CD4-positive, alpha-beta T cell treated with Interleukin-2 at 100 ng/mL for 4 hours (primary cell): ENCODE measurements at regions not wholly inside any gene's neighbourhood (a gene's known extent, or its start where the extent isn't known, plus 50 kb on each side); places are given as distances from the start of the nearest gene placed in this dataset.
"Not testable (repeated sequence)": the region's sequence is repeated elsewhere in the genome, so short reads cannot be mapped to it uniquely, and the experiment has no call there.

Source experiments
- DNase-seq: peaks from one replicate; pipeline ENCODE4 v3.0.0-alpha.2; 2020; ENCODE audit warnings: low spot score

DNA sequence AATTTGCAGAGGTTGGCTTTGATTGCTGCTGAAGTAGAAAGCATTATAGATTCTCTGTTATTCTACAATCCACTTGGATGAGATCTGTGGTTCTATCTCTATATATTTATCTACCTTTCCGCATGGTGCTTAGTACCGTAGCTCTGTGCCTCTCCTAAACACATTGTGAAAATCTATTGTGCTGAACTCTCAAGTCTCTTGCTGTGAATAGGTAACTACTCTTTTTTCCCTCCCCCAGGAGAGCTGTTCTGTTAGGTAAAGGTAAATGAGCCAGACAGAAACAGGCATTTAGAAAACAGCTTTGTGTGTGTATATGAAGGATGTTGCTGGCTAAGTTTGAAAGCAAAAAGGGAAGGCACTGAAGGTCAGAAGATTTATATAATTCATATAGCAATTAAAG is 112.6 kb downstream of the BRMS1L start:
- DNase-seq: no peak

DNA sequence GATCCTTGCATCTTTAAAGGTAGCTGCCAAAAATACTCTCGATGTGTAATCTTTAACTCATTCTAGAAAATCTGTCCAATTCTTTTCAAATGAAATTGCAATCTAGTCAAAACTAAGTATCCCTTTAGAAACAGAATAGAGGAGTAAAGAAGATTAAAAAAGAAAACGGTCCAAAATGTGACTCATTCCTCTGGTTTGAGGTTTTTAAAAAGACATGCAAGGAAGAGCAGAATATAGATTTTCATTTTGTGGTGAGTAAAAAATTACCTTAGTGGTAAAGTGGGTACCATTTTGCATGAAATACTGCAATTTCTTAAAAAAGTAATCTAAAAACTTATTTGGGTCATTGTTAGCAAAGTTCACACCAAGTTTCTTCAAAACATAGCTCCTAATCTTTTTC is 108.4 kb downstream of the BRMS1L start:
- DNase-seq: no peak

DNA sequence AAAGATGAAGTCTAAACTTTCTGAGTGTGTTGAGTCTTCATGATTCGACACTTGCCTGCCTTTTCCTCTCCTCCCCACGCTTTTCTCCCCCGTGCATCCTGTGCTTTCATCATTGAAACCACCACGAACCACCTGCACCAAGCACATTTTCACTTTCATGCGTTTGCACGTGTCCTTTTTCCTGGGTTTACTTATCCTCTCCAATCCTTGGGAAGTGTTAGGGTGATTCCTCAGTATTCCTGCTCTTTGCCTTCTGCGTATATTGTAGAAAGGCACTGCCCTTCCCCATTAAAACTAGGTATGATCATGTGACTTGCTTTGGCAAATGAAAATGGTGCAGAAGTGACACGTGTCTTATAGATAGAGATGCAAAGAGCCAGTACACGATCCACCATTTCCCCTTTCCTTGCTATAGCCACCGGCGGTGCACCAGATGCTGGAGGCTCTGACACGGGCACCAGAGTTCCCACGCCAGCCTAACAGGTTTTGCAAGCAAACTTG is 106.6 kb downstream of the BRMS1L start:
- DNase-seq: peak; percentile 10

DNA sequence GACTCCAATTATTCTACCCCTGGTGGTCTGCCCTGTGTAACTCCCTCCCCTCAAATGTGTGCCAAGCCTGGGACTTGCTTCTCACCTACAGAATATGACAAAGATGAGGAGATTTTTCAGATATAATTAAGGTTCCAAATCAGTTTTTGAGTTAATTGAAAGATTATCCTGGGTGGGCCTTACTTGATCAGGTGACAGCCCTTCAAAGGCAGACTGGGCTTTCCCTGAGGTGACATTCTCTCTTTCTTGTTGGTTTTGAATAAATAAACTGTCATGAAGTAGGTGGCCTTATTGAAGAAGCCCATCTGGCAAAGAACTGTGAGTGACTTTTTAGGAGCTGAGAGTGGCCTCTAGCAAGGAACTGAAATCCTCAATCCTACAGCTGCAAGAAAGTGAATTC is 106.0 kb downstream of the BRMS1L start:
- no peak for DNase-seq

DNA sequence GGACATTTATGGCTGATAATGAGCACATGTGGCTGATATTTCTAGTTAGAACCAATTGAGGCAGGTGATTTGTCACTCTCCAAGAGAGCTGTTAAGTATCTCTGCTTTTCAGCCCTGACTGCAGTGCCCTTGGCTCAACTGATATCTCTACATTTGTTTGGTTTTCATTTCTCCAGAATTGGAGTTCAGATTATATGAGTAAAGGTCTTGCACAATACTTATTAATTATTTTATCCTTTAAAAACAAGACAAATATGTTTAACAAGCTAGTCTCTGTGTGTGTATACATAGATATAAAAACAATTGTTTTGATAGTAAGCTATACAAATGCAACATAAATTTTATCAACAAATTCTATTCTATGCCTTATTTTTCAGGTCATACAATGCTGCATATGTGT is 105.2 kb downstream of the BRMS1L start:
- no peak for DNase-seq

DNA sequence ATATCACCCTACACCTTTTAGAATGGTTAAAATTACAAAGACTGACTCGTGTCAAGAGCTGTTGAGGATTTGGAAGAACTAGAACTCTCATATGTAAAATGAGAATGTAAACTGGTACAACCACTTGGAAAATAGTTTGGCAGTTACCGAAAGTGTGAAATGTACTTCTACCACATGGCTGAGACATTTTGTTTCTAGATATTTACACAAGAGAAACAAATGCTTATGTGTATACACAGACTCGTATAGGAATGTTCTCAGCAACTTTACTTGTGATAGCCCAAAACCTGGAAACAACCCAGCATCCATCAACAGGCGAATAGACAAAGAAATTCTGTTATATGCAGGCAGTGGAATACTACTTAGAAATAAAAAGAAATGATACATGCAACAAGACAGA is 103.0 kb downstream of the BRMS1L start:
- no peak for DNase-seq

DNA sequence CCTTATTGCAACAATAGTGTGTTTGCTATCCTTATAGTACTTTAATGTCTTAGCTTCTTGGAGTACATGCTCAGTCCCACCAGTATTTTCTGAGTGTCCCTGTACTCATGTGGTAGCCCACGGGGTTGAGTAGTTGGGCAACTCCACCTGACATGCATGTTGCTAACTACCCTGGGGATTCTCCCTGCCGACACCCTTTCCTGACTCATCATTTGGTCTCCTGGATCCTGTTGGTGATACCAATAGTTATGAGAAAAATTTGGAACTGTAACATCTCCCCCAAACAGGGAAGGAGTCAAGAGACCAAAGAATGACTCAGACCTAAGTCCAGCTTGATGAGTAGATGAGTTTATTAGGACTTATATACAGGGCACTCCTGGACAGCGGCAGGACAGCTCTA is 101.6 kb downstream of the BRMS1L start:
- no peak for DNase-seq

DNA sequence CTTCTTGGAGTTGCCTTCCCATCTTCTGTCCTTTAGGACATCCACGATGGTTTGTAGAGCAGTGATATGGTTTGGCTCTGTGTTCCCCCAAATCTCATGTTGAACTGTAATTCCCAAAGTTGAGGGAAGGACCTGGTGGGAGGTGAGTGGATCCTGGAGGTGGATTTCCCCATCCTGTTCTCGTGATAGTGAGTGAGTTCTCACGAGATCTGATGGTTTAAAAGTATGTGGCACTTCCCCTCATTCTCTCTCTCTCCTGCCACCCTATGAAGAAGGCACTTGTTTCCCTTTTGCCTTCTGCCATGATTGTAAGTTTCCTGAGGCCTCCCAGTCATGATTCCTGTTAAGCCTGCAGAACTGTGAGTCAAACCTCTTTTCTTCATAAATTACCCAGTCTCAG is 99.2 kb downstream of the BRMS1L start:
- no peak for DNase-seq

DNA sequence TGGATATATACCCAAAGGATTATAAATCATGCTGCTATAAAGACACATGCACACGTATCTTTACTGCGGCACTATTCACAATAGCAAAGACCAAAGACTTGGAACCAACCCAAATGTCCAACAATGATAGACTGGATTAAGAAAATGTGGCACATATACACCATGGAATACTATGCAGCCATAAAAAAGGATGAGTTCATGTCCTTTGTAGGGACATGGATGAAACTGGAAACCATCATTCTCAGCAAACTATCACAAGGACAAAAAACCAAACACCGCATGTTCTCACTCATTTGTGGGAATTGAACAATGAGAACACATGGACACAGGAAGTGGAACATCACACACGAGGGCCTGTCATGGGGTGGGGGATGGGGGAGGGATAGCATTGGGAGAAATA is 96.5 kb downstream of the BRMS1L start:
- not testable (repeated sequence) for DNase-seq

DNA sequence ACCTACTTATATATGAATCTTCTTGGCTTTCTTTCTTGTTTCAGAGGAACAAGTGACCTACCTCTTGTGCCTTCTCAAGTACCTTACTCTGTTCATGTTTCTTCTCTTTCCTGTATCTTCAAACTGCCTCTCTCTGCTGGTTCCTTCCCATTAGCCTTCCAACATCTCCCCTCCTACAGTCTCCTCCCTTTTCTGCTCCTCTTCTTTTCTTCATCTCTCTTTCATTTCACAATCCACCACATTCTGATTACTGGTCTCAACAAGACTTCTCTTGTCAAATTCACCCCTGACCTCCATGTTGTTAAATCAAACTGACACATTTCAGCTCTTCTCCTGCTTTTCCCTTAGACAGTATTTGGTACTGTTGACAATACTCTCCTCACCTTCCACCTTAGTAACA is 95.6 kb downstream of the BRMS1L start:
- DNase-seq: no peak
